IMR-90 (cell line): ENCODE measurements at regions not wholly inside any gene's neighbourhood (a gene's known extent, or its start where the extent isn't known, plus 50 kb on each side); places are given as distances from the start of the nearest gene placed in this dataset.
A peak's percentile ranks its signal among the peaks of the same experiment; 100 is the strongest.

Experiments used
- ATAC-seq: fragments of 200-7000 bp; cut with Tn5 transposase; 2 replicates; pipeline ENCODE4 v1.9.1; 2020; ENCODE audit warnings: low read depth, mild to moderate bottlenecking, moderate library complexity
- BruUV-seq: library from RNA; stranded (reverse); fragments of 400-500 nt; replicated peaks from 2 replicates; lab custom pipeline; 2021; lab: Mats Ljungman, UMichigan
- CTCF ChIA-PET: fragments of 300-600 bp; formaldehyde crosslinking; extraction: SDS; loops from one replicate; lab custom pipeline; 2021; ENCODE audit warnings: antibody characterized with exemption; lab: Yijun Ruan, JAX
- POLR2A ChIA-PET: fragments of 300-600 bp; sonication (Branson Sonifier 250); formaldehyde crosslinking; loops from one replicate; lab custom pipeline; 2022; ENCODE audit warnings: antibody characterized with exemption; ENCODE audit not compliant: unreplicated experiment; lab: Charles Lee
- DNase-seq: peaks from one replicate; pipeline ENCODE4 v3.0.0; 2013
- H2AFZ ChIP-seq: replicated peaks from 2 replicates; pipeline ENCODE3; 2013; ENCODE audit warnings: low read length, mild to moderate bottlenecking; ENCODE audit not compliant: poor library complexity
- H2AK5ac ChIP-seq: 2 replicates; pipeline ENCODE4 v1.6.1; 2013; ENCODE audit warnings: low read depth, low read length, inconsistent platforms
- H2AK9ac ChIP-seq: replicated peaks from 2 replicates; pipeline ENCODE3; 2013; ENCODE audit warnings: mild to moderate bottlenecking, low read depth, low read length, moderate library complexity; ENCODE audit not compliant: poor library complexity
- H2BK120ac ChIP-seq: 2 replicates; pipeline ENCODE4 v1.6.1; 2013; ENCODE audit warnings: low read depth, low read length, inconsistent platforms
- H2BK15ac ChIP-seq: 3 replicates; pipeline ENCODE4 v1.6.1; 2013; ENCODE audit warnings: low read depth, low read length, inconsistent platforms
- H2BK20ac ChIP-seq: 2 replicates; pipeline ENCODE4 v1.6.1; 2013; ENCODE audit warnings: low read depth, mild to moderate bottlenecking, inconsistent platforms, low read length, moderate library complexity
- H2BK5ac ChIP-seq: 2 replicates; pipeline ENCODE4 v1.6.1; 2013; ENCODE audit warnings: mild to moderate bottlenecking, low read depth, low read length, inconsistent platforms; ENCODE audit not compliant: poor library complexity, severe bottlenecking
- H3K14ac ChIP-seq: replicated peaks from 2 replicates; pipeline ENCODE4 v1.6.1; 2013; ENCODE audit warnings: low read depth, low read length, inconsistent platforms
- H3K18ac ChIP-seq: 2 replicates; pipeline ENCODE4 v1.6.1; 2013; ENCODE audit warnings: low read depth, low read length, control low read depth
- H3K23ac ChIP-seq: 2 replicates; pipeline ENCODE4 v1.6.1; 2013; ENCODE audit warnings: low read depth, low read length, inconsistent platforms
- H3K27ac ChIP-seq: 2 replicates; pipeline ENCODE4 v1.5.1; 2013; ENCODE audit warnings: mild to moderate bottlenecking, control low read depth, low read length; ENCODE audit not compliant: insufficient read depth
- H3K27me3 ChIP-seq: 2 replicates; pipeline ENCODE4 v1.6.1; 2013; ENCODE audit warnings: low read length; ENCODE audit not compliant: control insufficient read depth, insufficient read depth
- H3K36me3 ChIP-seq: 2 replicates; pipeline ENCODE4 v1.6.1; 2013; ENCODE audit warnings: low read length, mixed read lengths; ENCODE audit not compliant: control insufficient read depth, insufficient read depth
- H3K4ac ChIP-seq: 2 replicates; pipeline ENCODE4 v1.6.1; 2013; ENCODE audit warnings: low read depth, low read length, inconsistent platforms
- H3K4me1 ChIP-seq: 2 replicates; pipeline ENCODE4 v1.6.1; 2013; ENCODE audit warnings: low read length, mixed read lengths; ENCODE audit not compliant: control insufficient read depth, insufficient read depth
- H3K4me2 ChIP-seq: 2 replicates; pipeline ENCODE4 v1.6.1; 2013; ENCODE audit warnings: low read depth, mild to moderate bottlenecking, control low read depth, low read length, moderate library complexity
- H3K4me3 ChIP-seq: 2 replicates; pipeline ENCODE4 v1.5.1; 2013; ENCODE audit warnings: low read depth, mild to moderate bottlenecking, control low read depth, low read length, moderate library complexity; ENCODE audit not compliant: insufficient read depth
- H3K56ac ChIP-seq: 2 replicates; pipeline ENCODE4 v1.6.1; 2013; ENCODE audit warnings: low read length, inconsistent platforms; ENCODE audit not compliant: insufficient read depth; ENCODE audit errors: extremely low read depth
- H3K79me1 ChIP-seq, 2 experiments: 2 replicates each; pipeline ENCODE4 v1.6.1; 2013; ENCODE audit warnings: low read length in 2 of 2, inconsistent platforms in 1 of 2, low read depth in 1 of 2
- H3K9ac ChIP-seq: 2 replicates; pipeline ENCODE4 v1.6.1; 2013; ENCODE audit warnings: low read depth, low read length, control low read depth
- H3K9me1 ChIP-seq: 2 replicates; pipeline ENCODE4 v1.6.1; 2013; ENCODE audit warnings: low read length, inconsistent platforms; ENCODE audit not compliant: insufficient read depth
- H3K9me3 ChIP-seq: 2 replicates; pipeline ENCODE4 v1.6.1; 2013; ENCODE audit warnings: low read length; ENCODE audit not compliant: control insufficient read depth, insufficient read depth
- H4K20me1 ChIP-seq: 2 replicates; pipeline ENCODE4 v1.6.1; 2013; ENCODE audit warnings: low read length, inconsistent platforms; ENCODE audit not compliant: insufficient read depth
- H4K5ac ChIP-seq: 2 replicates; pipeline ENCODE4 v1.6.1; 2013; ENCODE audit warnings: mild to moderate bottlenecking, low read depth, low read length, control low read depth
- H4K8ac ChIP-seq, 2 experiments: 2 replicates each; pipeline ENCODE4 v1.6.1; 2013; ENCODE audit warnings: low read depth in 2 of 2, low read length in 2 of 2, control low read depth in 1 of 2, inconsistent platforms in 1 of 2
- H4K91ac ChIP-seq: 2 replicates; pipeline ENCODE4 v1.6.1; 2013; ENCODE audit warnings: low read depth, low read length, inconsistent platforms; ENCODE audit not compliant: insufficient read depth
- CHD1 ChIP-seq: IDR thresholded peaks from 2 replicates; pipeline ENCODE4 v1.6.1; 2012; ENCODE audit warnings: low read depth, low read length, improper control_type of control experiment
- MAZ ChIP-seq: IDR thresholded peaks from 2 replicates; pipeline ENCODE4 v1.6.1; 2012; ENCODE audit warnings: low read depth, mild to moderate bottlenecking, low read length, improper control_type of control experiment, moderate library complexity, borderline replicate concordance
- RFX5 ChIP-seq: IDR thresholded peaks from 2 replicates; pipeline ENCODE4 v1.8.0; 2012; ENCODE audit warnings: low read depth, mild to moderate bottlenecking, low read length, moderate library complexity
- WGBS, 2 experiments: methylation state at CpG; one replicate each; pipeline versions ENCODE4 v1.1.5 to v1.1.7; 2013; ENCODE audit warnings: missing lambda C conversion rate in 2 of 2; ENCODE audit not compliant: insufficient read length in 1 of 2; ENCODE audit errors: extremely low coverage in 2 of 2; 5-methylcytosine and 5-hydroxymethylcytosine counted together
- dilution Hi-C: fragments of 300-500 bp; cut with HindIII; formaldehyde crosslinking; loops from one replicate; pipeline ENCODE4 v1.14.3; 2018; ENCODE audit warnings: low sequenced_read_pairs; ENCODE audit not compliant: unreplicated experiment
- in situ Hi-C: fragments of 300-500 bp; cut with MboI; formaldehyde crosslinking; loops from 3 replicates; pipeline ENCODE4 v1.14.3; 2019; ENCODE audit warnings: low sequenced_read_pairs, inconsistent platforms, mixed read lengths
- intact Hi-C: fragments of 100-400 bp; cut with micrococcal nuclease; formaldehyde crosslinking; loops from 2 replicates; pipeline ENCODE4 v1.10.0; 2022
- TF ChIP-seq, protein P1 (sequence below): fragments of 150-350 bp; IDR thresholded peaks from 2 replicates; pipeline ENCODE4 v1.6.1; 2017; ENCODE audit warnings: mild to moderate bottlenecking, antibody characterized with exemption, low read length, low read depth

DNA sequence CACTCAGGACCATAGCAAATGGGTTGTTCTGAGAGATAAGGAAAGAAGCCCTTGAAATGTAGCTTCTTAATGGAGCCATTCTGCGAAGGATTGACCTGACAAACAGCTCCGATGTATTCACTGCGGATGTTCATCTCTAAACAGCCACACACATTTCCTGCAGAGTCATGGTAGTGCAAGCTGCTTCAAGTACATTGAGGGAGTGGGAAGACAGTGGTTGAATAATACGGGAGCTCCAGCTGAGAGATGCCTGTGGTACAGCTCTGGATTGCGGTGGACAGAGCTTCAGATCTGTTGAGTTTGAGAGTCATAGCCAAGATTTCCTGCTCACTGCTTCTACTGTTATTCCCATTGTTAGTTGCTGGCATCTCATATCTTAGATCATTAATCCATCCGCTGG lies 86.6 kb downstream of the ZBTB18 start:
- H3K18ac ChIP-seq: no peak overlapping the region
- intact Hi-C loops (no loop called here), dilution Hi-C loops (no loop called here), in situ Hi-C loops (no loop called here)
- H3K27me3 ChIP-seq: peaks cover 3% of the 10 kb centered on the region; the same call in 1 of the 2 replicates
- no peaks in the 10 kb centered on the region for H3K79me1 ChIP-seq
- ChIA-PET CTCF (no interaction called here), POLR2A (no interaction called here)
- no peaks in the 10 kb centered on the region for H3K9me3 ChIP-seq
- no peak overlapping the region for H2AK9ac ChIP-seq
- no peak overlapping the region for H2AK5ac ChIP-seq
- DNase-seq: peak; percentile 37
- no peaks in the 10 kb centered on the region for H4K20me1 ChIP-seq
- no peak overlapping the region for H2BK5ac ChIP-seq
- no peak overlapping the region for H3K4me3 ChIP-seq
- H3K4ac ChIP-seq: no peak overlapping the region
- no peak for ATAC-seq
- no peaks in the 10 kb centered on the region for H3K36me3 ChIP-seq
- WGBS, 2 experiments: 100% methylated on average over 1 of the region's 6 CpGs; no CpG with 5 or more reads in 1 of the 2 experiments
- no peak overlapping the region for H2AFZ ChIP-seq
- H4K8ac ChIP-seq: no peak overlapping the region
- no peak overlapping the region for H3K4me2 ChIP-seq
- TF ChIP-seq CHD1 (no peak), MAZ (no peak), RFX5 (no peak)
- TF ChIP-seq, protein P1, sequence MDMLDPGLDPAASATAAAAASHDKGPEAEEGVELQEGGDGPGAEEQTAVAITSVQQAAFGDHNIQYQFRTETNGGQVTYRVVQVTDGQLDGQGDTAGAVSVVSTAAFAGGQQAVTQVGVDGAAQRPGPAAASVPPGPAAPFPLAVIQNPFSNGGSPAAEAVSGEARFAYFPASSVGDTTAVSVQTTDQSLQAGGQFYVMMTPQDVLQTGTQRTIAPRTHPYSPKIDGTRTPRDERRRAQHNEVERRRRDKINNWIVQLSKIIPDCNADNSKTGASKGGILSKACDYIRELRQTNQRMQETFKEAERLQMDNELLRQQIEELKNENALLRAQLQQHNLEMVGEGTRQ: no peak
- H3K14ac ChIP-seq: no peak overlapping the region
- no TSS peak for BruUV-seq
- no peak overlapping the region for H2BK15ac ChIP-seq
- H3K9ac ChIP-seq: no peak overlapping the region
- H3K27ac ChIP-seq: no peak overlapping the region
- no peak overlapping the region for H3K56ac ChIP-seq
- no peak overlapping the region for H2BK20ac ChIP-seq
- H4K5ac ChIP-seq: no peak overlapping the region
- H2BK120ac ChIP-seq: no peak overlapping the region
- H4K91ac ChIP-seq: no peak overlapping the region
- peaks cover 2% of the 10 kb centered on the region for H3K4me1 ChIP-seq
- H3K23ac ChIP-seq: no peak overlapping the region
- no peaks in the 10 kb centered on the region for H3K9me1 ChIP-seq
